ENCODE measurements at regions not wholly inside any gene's neighbourhood (a gene's known extent, or its start where the extent isn't known, plus 50 kb on each side); places are given as distances from the start of the nearest gene placed in this dataset.

DNA sequence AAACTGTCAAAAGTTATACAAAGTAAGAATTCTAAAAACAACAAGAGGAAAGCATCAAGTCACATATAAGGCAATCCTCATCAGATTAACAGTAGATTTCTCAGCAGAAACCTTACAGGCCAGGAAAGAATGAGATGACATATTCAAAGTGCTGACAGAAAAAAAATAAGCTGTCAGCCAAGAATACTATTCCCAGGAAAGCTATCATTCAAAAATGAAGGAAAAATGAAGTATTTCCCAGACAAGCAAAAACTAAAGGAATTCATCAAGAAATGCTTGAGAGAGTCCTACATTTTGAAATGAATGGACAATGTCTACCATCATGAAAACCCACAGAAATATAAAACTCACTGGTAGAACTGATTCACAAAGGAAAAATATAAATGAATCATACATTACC is 268.9 kb upstream of the OSR1 start:
- TF ChIP-seq POLR2A (IDR thresholded peaks at IDR 0.05): no peak
- TF ChIP-seq, protein P1, sequence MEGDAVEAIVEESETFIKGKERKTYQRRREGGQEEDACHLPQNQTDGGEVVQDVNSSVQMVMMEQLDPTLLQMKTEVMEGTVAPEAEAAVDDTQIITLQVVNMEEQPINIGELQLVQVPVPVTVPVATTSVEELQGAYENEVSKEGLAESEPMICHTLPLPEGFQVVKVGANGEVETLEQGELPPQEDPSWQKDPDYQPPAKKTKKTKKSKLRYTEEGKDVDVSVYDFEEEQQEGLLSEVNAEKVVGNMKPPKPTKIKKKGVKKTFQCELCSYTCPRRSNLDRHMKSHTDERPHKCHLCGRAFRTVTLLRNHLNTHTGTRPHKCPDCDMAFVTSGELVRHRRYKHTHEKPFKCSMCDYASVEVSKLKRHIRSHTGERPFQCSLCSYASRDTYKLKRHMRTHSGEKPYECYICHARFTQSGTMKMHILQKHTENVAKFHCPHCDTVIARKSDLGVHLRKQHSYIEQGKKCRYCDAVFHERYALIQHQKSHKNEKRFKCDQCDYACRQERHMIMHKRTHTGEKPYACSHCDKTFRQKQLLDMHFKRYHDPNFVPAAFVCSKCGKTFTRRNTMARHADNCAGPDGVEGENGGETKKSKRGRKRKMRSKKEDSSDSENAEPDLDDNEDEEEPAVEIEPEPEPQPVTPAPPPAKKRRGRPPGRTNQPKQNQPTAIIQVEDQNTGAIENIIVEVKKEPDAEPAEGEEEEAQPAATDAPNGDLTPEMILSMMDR (IDR thresholded peaks at IDR 0.05): no peak
